ENCODE measurements at regions not wholly inside any gene's neighbourhood (a gene's known extent, or its start where the extent isn't known, plus 50 kb on each side); places are given as distances from the start of the nearest gene placed in this dataset.

GRCh38 chr2:236369661-236370062 lies 105.5 kb upstream of the ASB18 start:
- no TSS peak for BruUV-seq (replicated peaks)
- TF ChIP-seq ESRRA (IDR thresholded peaks at IDR 0.05; ENCODE audit: low read length) (no peak), FOXK2 (IDR thresholded peaks at IDR 0.05) (no peak), YY1 (IDR thresholded peaks at IDR 0.05; ENCODE audit: low read depth, low read length) (no peak), KLF5 (IDR thresholded peaks at IDR 0.05; ENCODE audit: partially characterized antibody) (no peak), NKRF (conservative IDR thresholded peaks at IDR 0.05) (no peak), FOXM1 (IDR thresholded peaks at IDR 0.05; ENCODE audit: low read depth, low read length) (no peak), ZSCAN29 (IDR thresholded peaks at IDR 0.05) (no peak), RELA (IDR thresholded peaks at IDR 0.05; ENCODE audit: borderline replicate concordance, partially characterized antibody) (no peak), JUNB (IDR thresholded peaks at IDR 0.05) (no peak), TARDBP (IDR thresholded peaks at IDR 0.05; ENCODE audit: borderline replicate concordance) (no peak), FOS (IDR thresholded peaks at IDR 0.05; ENCODE audit: borderline replicate concordance, extremely low read depth, insufficient read length) (no peak)
- Histone ChIP-seq H4K20me1 (ENCODE audit: control insufficient read depth, insufficient read depth) (no peaks in the 10 kb centered on the region), H3K27ac (ENCODE audit: control insufficient read depth, insufficient read depth) (no peak overlapping the region), H3K79me2 (ENCODE audit: control insufficient read depth, insufficient read depth, low read length) (no peaks in the 10 kb centered on the region), H3K9ac (ENCODE audit: control insufficient read depth, insufficient read depth, low read length) (no peak overlapping the region), H3K36me3 (ENCODE audit: control insufficient read depth in 2 of 2, insufficient read depth in 2 of 2, low read length in 1 of 2) (no peaks in the 10 kb centered on the region), H3K4me1 (ENCODE audit: control insufficient read depth, insufficient read depth, low read length) (peaks cover 5% of the 10 kb centered on the region), H3K4me2 (ENCODE audit: control insufficient read depth, insufficient read depth) (no peak overlapping the region), H2AFZ (ENCODE audit: control insufficient read depth, low read depth, low read length) (no peak overlapping the region), H3K9me3 (replicated peaks; ENCODE audit: control insufficient read depth, insufficient read depth, low read length) (no peaks in the 10 kb centered on the region), H3K4me3 (no peak overlapping the region), H3K27me3 (replicated peaks in 1 of 2; ENCODE audit: control insufficient read depth in 2 of 2, insufficient read depth in 2 of 2, low read length in 1 of 2) (peaks cover 0 to 2% of the 10 kb centered on the region in 2 experiments; a peak in 1 of 4 replicates)
- in situ Hi-C loops (cut with MboI) (no loop called here), intact Hi-C loops (cut with micrococcal nuclease; ENCODE audit: unreplicated experiment) (no loop called here)
- FAIRE-seq (no peak), DNase-seq (ENCODE audit: low read depth, low spot score) (no peak), ATAC-seq (no peak)
- ChIA-PET POLR2A (no interaction called here), SMC1A (ENCODE audit: uncharacterized antibody, unreplicated experiment) (no interaction called here), RAD21 (ENCODE audit: unreplicated experiment) (no interaction called here), CTCF (no interaction called here)
- WGBS (ENCODE audit: insufficient coverage, insufficient replicate concordance, low lambda C conversion rate, missing lambda C conversion rate), result 26% methylated on average over 14 of the region's 14 CpGs
